ENCODE measurements at regions not wholly inside any gene's neighbourhood (a gene's known extent, or its start where the extent isn't known, plus 50 kb on each side); places are given as distances from the start of the nearest gene placed in this dataset.

- DNase-seq (ENCODE audit: low spot score) = no peak
These were observed 115.7 kb upstream of the P2RY1 start for GRCh38 chr3:152719264-152719663.

- DNase-seq (ENCODE audit: low spot score) = no peak
These were observed 113.8 kb upstream of the P2RY1 start for GRCh38 chr3:152720951-152721718.

GRCh38 chr3:152724270-152724669 is 110.7 kb upstream of the P2RY1 start:
- DNase-seq (ENCODE audit: low spot score) = no peak

- DNase-seq (ENCODE audit: low spot score) = no peak
These were observed 106.5 kb upstream of the P2RY1 start for GRCh38 chr3:152728231-152728980.

GRCh38 chr3:152729906-152730305 is 105.0 kb upstream of the P2RY1 start:
- DNase-seq (ENCODE audit: low spot score) = no peak

- no peak for DNase-seq (ENCODE audit: low spot score)
These were observed 103.4 kb upstream of the P2RY1 start for GRCh38 chr3:152731511-152731910.

- no peak for DNase-seq (ENCODE audit: low spot score)
These were observed 101.3 kb upstream of the P2RY1 start for GRCh38 chr3:152733584-152734119.

- no peak for DNase-seq (ENCODE audit: low spot score)
These were observed 97.7 kb upstream of the P2RY1 start for GRCh38 chr3:152737021-152737908.

GRCh38 chr3:152738656-152739055 is 96.3 kb upstream of the P2RY1 start:
- no peak for DNase-seq (ENCODE audit: low spot score)

GRCh38 chr3:152742368-152743347 is 92.3 kb upstream of the P2RY1 start:
- DNase-seq (ENCODE audit: low spot score) = no peak

- DNase-seq (ENCODE audit: low spot score) = no peak
These were observed 89.3 kb upstream of the P2RY1 start for GRCh38 chr3:152745646-152746045.

- DNase-seq (ENCODE audit: low spot score) = no peak
These were observed 80.6 kb upstream of the P2RY1 start for GRCh38 chr3:152754303-152754702.

GRCh38 chr3:152756807-152757206 is 78.1 kb upstream of the P2RY1 start:
- no peak for DNase-seq (ENCODE audit: low spot score)

- DNase-seq (ENCODE audit: low spot score) = no peak
These were observed 74.8 kb upstream of the P2RY1 start for GRCh38 chr3:152760024-152760563.

GRCh38 chr3:152760591-152760990 is 74.3 kb upstream of the P2RY1 start:
- no peak for DNase-seq (ENCODE audit: low spot score)

- DNase-seq (ENCODE audit: low spot score) = no peak
These were observed 66.5 kb upstream of the P2RY1 start for GRCh38 chr3:152768478-152768877.

GRCh38 chr3:152769523-152769922 is 65.4 kb upstream of the P2RY1 start:
- no peak for DNase-seq (ENCODE audit: low spot score)

GRCh38 chr3:152770296-152770695 is 64.6 kb upstream of the P2RY1 start:
- DNase-seq (ENCODE audit: low spot score) = no peak

- DNase-seq (ENCODE audit: low spot score) = no peak
These were observed 63.8 kb upstream of the P2RY1 start for GRCh38 chr3:152771120-152771519.

GRCh38 chr3:152772674-152773225 is 62.2 kb upstream of the P2RY1 start:
- no peak for DNase-seq (ENCODE audit: low spot score)
